ENCODE measurements at regions not wholly inside any gene's neighbourhood (a gene's known extent, or its start where the extent isn't known, plus 50 kb on each side); places are given as distances from the start of the nearest gene placed in this dataset.

- 14 to 30% methylated on average over 1 to 3 of the region's 3 CpGs for WGBS, 2 experiments (ENCODE audit: insufficient coverage in 1 of 2, insufficient read length in 1 of 2)
- no peak for DNase-seq
Measured at GRCh38 chr14:53742233-53742620, 214.4 kb downstream of the BMP4 start.

GRCh38 chr14:53741479-53742232 is 215.0 kb downstream of the BMP4 start:
- Mint-ChIP-seq H3K4me1 (peaks cover 13% of the 10 kb centered on the region), H3K27ac (peak overlapping the region; percentile 53)

More at GRCh38 chr14:53742233-53742620, 214.4 kb downstream of the BMP4 start:
- no peaks in the 10 kb centered on the region for H3K36me3 ChIP-seq (ENCODE audit: control insufficient read depth, insufficient read depth, low read length)
- no peak overlapping the region for H3K4me3 Mint-ChIP-seq
- H3K9me3 Mint-ChIP-seq, result no peaks in the 10 kb centered on the region
- H3K4me1 Mint-ChIP-seq, result peaks cover 13% of the 10 kb centered on the region
- no peaks in the 10 kb centered on the region for H3K27me3 Mint-ChIP-seq (ENCODE audit: insufficient read depth)
- no peaks in the 10 kb centered on the region for H3K9me3 ChIP-seq (ENCODE audit: control insufficient read depth, low read length)
- H3K27me3 ChIP-seq (ENCODE audit: control insufficient read depth, insufficient read depth, low read length, poor library complexity, severe bottlenecking), result no peaks in the 10 kb centered on the region
- H3K36me3 Mint-ChIP-seq (ENCODE audit: low read depth), result no peaks in the 10 kb centered on the region
- peak overlapping the region; percentile 53 for H3K27ac Mint-ChIP-seq
- H3K27ac ChIP-seq (ENCODE audit: low read depth, low read length), result peak overlapping the region; percentile 34
- peaks cover 9% of the 10 kb centered on the region for H3K4me1 ChIP-seq (ENCODE audit: control insufficient read depth, insufficient read depth, low read length)
- no peak for TF ChIP-seq CTCF (conservative IDR thresholded peaks at IDR 0.05)
- no peak overlapping the region for H3K9ac ChIP-seq (ENCODE audit: extremely low read depth, low read length, poor library complexity, severe bottlenecking)
- no peak overlapping the region for H3K4me3 ChIP-seq (ENCODE audit: low read length)

GRCh38 chr14:53740570-53740969 is 216.1 kb downstream of the BMP4 start:
- Mint-ChIP-seq H3K36me3 (ENCODE audit: low read depth) (no peaks in the 10 kb centered on the region), H3K4me3 (no peak overlapping the region), H3K4me1 (peaks cover 13% of the 10 kb centered on the region), H3K9me3 (no peaks in the 10 kb centered on the region), H3K27ac (no peak overlapping the region), H3K27me3 (ENCODE audit: insufficient read depth) (no peaks in the 10 kb centered on the region)
- peaks cover 9% of the 10 kb centered on the region for H3K4me1 ChIP-seq (ENCODE audit: control insufficient read depth, insufficient read depth, low read length)
- H3K27me3 ChIP-seq (ENCODE audit: control insufficient read depth, insufficient read depth, low read length, poor library complexity, severe bottlenecking), result no peaks in the 10 kb centered on the region
- H3K36me3 ChIP-seq (ENCODE audit: control insufficient read depth, insufficient read depth, low read length), result no peaks in the 10 kb centered on the region
- H3K27ac ChIP-seq (ENCODE audit: low read depth, low read length), result no peak overlapping the region
- no peak overlapping the region for H3K4me3 ChIP-seq (ENCODE audit: low read length)
- H3K9me3 ChIP-seq (ENCODE audit: control insufficient read depth, low read length), result no peaks in the 10 kb centered on the region
- DNase-seq, result no peak
- H3K9ac ChIP-seq (ENCODE audit: extremely low read depth, low read length, poor library complexity, severe bottlenecking), result no peak overlapping the region
- TF ChIP-seq CTCF (conservative IDR thresholded peaks at IDR 0.05), result no peak

More at GRCh38 chr14:53741479-53742232, 215.0 kb downstream of the BMP4 start:
- no peak for DNase-seq
- Histone ChIP-seq H3K36me3 (ENCODE audit: control insufficient read depth, insufficient read depth, low read length) (no peaks in the 10 kb centered on the region), H3K4me1 (ENCODE audit: control insufficient read depth, insufficient read depth, low read length) (peaks cover 9% of the 10 kb centered on the region), H3K4me3 (ENCODE audit: low read length) (no peak overlapping the region), H3K27ac (ENCODE audit: low read depth, low read length) (peak overlapping the region; percentile 34), H3K27me3 (ENCODE audit: control insufficient read depth, insufficient read depth, low read length, poor library complexity, severe bottlenecking) (no peaks in the 10 kb centered on the region), H3K9ac (ENCODE audit: extremely low read depth, low read length, poor library complexity, severe bottlenecking) (no peak overlapping the region), H3K9me3 (ENCODE audit: control insufficient read depth, low read length) (no peaks in the 10 kb centered on the region)
- H3K27me3 Mint-ChIP-seq (ENCODE audit: insufficient read depth), result no peaks in the 10 kb centered on the region
- no peaks in the 10 kb centered on the region for H3K36me3 Mint-ChIP-seq (ENCODE audit: low read depth)
- no peak overlapping the region for H3K4me3 Mint-ChIP-seq
- H3K9me3 Mint-ChIP-seq, result no peaks in the 10 kb centered on the region
- 51 to 54% methylated on average over 2 to 4 of the region's 5 CpGs for WGBS, 2 experiments (ENCODE audit: insufficient coverage in 1 of 2, insufficient read length in 1 of 2)
- no peak for TF ChIP-seq CTCF (conservative IDR thresholded peaks at IDR 0.05)
